ENCODE measurements at regions not wholly inside any gene's neighbourhood (a gene's known extent, or its start where the extent isn't known, plus 50 kb on each side); places are given as distances from the start of the nearest gene placed in this dataset.

DNA sequence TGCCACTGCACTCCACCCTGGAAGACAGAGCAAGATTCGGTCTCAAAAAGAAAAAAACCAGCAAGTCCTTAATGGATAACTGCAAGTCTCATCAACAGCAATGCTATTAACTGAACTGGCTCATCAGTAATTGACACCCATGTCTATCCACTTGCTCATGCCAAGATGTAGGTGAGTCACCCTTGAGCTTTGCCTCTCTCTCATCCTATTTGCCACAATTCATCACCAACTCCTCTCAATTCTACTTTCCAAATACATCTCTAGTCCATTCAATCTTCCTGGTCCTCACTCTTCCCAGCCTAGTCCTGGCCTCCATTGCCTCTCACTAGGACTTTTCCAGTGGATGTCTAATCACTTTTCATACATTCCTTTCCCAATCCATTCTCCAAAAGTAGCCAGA, 103.7 kb upstream of the PRMT6 start:
- no peak overlapping the region for H3K27ac Mint-ChIP-seq
- no peaks in the 10 kb centered on the region for H3K4me1 Mint-ChIP-seq (ENCODE audit: low read depth)
- H3K4me3 Mint-ChIP-seq: no peak overlapping the region
- H3K27me3 Mint-ChIP-seq (ENCODE audit: low read depth): no peaks in the 10 kb centered on the region
- H3K9me3 Mint-ChIP-seq: no peaks in the 10 kb centered on the region
- H3K36me3 Mint-ChIP-seq (ENCODE audit: low read depth): no peaks in the 10 kb centered on the region
- no peak for DNase-seq (ENCODE audit: low spot score)

DNA sequence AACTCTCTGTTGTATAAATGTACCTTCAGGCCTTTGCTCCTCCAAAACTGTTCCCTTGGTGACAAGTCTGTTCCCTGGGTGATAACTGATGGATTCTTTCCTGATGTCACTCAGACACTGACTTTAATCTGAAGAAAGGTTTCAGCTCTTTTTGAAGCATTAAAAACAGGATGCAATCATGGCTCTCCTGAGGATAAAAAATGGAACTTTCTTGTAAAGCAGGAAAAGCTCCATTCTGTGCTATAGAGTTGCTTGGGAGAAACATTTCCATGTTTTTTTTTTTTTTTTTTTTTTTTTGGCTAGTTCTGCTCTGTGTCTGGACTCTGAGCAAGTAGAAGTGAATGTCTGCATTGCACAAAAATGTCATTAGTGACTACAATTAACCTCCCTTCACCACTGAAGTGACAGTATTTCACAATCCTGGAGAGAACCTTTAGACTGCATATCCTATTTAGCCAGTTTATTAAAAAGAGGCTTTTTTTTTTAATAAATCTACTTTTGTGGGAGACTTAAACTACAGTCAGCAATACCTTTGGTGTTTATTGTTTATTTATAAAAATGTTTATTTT, 101.7 kb upstream of the PRMT6 start:
- DNase-seq (ENCODE audit: low spot score): no peak
- Mint-ChIP-seq H3K36me3 (ENCODE audit: low read depth) (no peaks in the 10 kb centered on the region), H3K9me3 (no peaks in the 10 kb centered on the region), H3K27me3 (ENCODE audit: low read depth) (no peaks in the 10 kb centered on the region), H3K4me1 (ENCODE audit: low read depth) (no peaks in the 10 kb centered on the region), H3K27ac (no peak overlapping the region), H3K4me3 (no peak overlapping the region)

DNA sequence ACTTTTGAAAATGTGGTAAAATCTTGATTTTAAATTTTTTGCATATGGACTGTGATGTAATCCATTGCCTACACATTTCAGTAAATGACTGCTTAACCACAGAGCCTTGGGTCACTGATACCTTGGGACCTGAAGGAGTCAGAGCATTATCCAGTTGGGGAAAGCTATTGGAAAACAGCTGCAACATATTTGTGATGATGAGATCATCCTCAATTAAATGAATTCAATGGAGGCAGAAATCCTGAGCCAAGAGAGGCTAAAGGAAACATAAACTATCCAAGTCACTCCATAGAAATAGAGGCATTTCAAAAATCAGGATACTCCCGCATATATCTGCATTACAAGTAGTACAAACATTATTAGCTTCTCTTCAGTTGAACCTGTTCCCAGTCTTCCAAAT, 99.8 kb upstream of the PRMT6 start:
- DNase-seq (ENCODE audit: low spot score): no peak
- H3K4me1 Mint-ChIP-seq (ENCODE audit: low read depth): no peaks in the 10 kb centered on the region
- no peaks in the 10 kb centered on the region for H3K36me3 Mint-ChIP-seq (ENCODE audit: low read depth)
- H3K27me3 Mint-ChIP-seq (ENCODE audit: low read depth): no peaks in the 10 kb centered on the region
- H3K9me3 Mint-ChIP-seq: no peaks in the 10 kb centered on the region
- H3K27ac Mint-ChIP-seq: no peak overlapping the region
- no peak overlapping the region for H3K4me3 Mint-ChIP-seq

DNA sequence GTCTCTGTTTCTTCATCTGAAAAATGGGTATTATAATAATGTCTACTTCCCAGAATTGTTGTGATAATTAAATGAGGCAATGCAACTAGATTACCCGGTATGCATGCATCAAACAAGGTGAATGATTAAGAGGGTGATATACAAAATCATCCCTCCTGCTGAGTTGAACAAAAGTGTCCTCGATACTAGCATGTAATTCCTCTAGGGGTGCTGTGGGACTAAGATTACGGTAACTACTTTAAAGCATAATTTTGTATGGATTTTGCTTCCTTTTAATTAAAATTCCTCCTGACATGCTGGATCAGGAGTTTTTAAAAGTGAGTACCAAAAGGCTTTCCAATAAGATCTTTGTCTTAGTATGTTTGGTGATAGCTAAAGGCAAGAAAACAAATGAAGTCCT, 98.7 kb upstream of the PRMT6 start:
- H3K4me3 Mint-ChIP-seq: no peak overlapping the region
- no peaks in the 10 kb centered on the region for H3K9me3 Mint-ChIP-seq
- H3K27ac Mint-ChIP-seq: no peak overlapping the region
- H3K36me3 Mint-ChIP-seq (ENCODE audit: low read depth): no peaks in the 10 kb centered on the region
- no peaks in the 10 kb centered on the region for H3K27me3 Mint-ChIP-seq (ENCODE audit: low read depth)
- DNase-seq (ENCODE audit: low spot score): no peak
- no peaks in the 10 kb centered on the region for H3K4me1 Mint-ChIP-seq (ENCODE audit: low read depth)

DNA sequence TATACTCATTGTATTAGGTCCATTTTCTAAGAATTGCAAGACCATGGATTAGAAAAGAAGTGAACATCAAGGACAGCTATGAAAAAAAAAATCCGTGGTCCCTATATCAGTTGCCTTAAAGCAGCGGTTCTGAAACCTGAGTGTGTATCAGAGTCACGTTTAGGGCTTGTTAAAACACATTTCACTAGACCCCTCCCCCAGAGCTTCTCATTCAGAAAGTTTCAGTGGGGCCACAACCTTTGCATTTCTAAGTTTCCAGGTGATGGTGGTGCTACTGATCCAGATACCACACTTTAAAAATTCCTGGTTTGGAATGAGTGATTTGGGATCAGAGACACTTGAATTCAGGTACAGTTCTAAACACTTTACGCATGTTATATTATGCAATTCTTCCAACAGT, 96.1 kb upstream of the PRMT6 start:
- H3K9me3 Mint-ChIP-seq: no peaks in the 10 kb centered on the region
- no peaks in the 10 kb centered on the region for H3K36me3 Mint-ChIP-seq (ENCODE audit: low read depth)
- no peaks in the 10 kb centered on the region for H3K4me1 Mint-ChIP-seq (ENCODE audit: low read depth)
- no peak for DNase-seq (ENCODE audit: low spot score)
- H3K4me3 Mint-ChIP-seq: no peak overlapping the region
- no peaks in the 10 kb centered on the region for H3K27me3 Mint-ChIP-seq (ENCODE audit: low read depth)
- H3K27ac Mint-ChIP-seq: no peak overlapping the region

DNA sequence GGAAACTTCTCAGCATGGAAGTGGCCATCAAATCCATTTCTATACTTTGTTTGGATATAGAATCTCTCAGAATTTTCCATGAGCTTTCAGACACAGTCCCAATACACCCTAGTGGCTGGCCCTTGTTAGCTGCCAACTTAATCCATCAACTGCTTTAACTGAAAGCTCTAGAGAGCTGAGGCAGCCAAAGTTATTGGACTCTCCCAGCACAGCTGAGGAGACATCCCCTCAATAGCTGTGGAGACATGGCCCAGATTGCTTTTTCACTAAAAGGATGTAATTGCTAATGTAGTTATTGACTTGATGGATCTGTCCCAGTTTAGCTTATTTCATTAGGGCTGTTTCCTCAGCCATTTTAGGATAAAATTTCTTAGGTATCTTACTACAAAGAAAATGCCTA, 94.8 kb upstream of the PRMT6 start:
- Mint-ChIP-seq H3K4me1 (ENCODE audit: low read depth) (no peaks in the 10 kb centered on the region), H3K27ac (no peak overlapping the region), H3K9me3 (no peaks in the 10 kb centered on the region), H3K4me3 (no peak overlapping the region), H3K36me3 (ENCODE audit: low read depth) (no peaks in the 10 kb centered on the region), H3K27me3 (ENCODE audit: low read depth) (no peaks in the 10 kb centered on the region)
- DNase-seq (ENCODE audit: low spot score): no peak

DNA sequence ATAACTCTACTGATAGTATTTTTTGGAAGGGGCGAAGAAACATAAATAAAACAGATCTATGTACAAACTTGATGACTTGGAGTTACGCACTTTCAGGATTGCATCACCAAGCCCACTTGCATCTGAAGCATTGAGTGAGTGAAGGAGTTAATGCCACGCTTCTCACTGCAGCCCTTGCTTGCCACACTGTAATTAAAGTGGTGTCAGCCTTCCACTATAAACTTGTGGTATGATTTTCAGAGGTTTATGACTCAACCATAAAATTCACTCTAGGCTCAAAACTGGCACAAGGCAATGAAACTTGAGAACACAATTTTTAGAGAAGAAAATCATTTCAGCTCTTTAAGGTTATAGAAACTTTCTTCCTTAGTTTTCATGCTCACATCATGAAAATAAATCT, 93.9 kb upstream of the PRMT6 start:
- Mint-ChIP-seq H3K27ac (no peak overlapping the region), H3K4me3 (no peak overlapping the region), H3K4me1 (ENCODE audit: low read depth) (no peaks in the 10 kb centered on the region), H3K9me3 (no peaks in the 10 kb centered on the region), H3K27me3 (ENCODE audit: low read depth) (no peaks in the 10 kb centered on the region), H3K36me3 (ENCODE audit: low read depth) (no peaks in the 10 kb centered on the region)
- DNase-seq (ENCODE audit: low spot score): no peak

DNA sequence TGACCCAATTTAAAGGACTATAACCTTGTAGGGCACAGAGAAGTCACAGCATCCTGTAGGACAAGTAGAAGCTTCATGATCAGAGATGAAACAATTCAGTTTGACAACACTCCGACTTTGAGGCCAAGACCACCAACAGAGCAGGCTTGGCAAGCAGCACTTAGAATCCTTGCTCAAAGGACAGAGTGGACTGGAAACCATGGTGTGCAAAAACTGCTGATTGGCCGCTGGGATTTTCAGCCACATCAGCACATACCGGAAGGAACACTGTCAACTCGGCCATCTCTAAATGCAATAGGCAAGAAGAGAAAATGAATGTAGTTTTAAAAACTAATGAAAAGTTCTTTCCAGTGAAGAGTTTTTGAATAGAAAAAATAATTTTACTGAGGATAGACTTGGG, 92.0 kb upstream of the PRMT6 start:
- H3K36me3 Mint-ChIP-seq (ENCODE audit: low read depth): no peaks in the 10 kb centered on the region
- no peaks in the 10 kb centered on the region for H3K27me3 Mint-ChIP-seq (ENCODE audit: low read depth)
- H3K27ac Mint-ChIP-seq: no peak overlapping the region
- no peaks in the 10 kb centered on the region for H3K9me3 Mint-ChIP-seq
- no peaks in the 10 kb centered on the region for H3K4me1 Mint-ChIP-seq (ENCODE audit: low read depth)
- no peak for DNase-seq (ENCODE audit: low spot score)
- no peak overlapping the region for H3K4me3 Mint-ChIP-seq

DNA sequence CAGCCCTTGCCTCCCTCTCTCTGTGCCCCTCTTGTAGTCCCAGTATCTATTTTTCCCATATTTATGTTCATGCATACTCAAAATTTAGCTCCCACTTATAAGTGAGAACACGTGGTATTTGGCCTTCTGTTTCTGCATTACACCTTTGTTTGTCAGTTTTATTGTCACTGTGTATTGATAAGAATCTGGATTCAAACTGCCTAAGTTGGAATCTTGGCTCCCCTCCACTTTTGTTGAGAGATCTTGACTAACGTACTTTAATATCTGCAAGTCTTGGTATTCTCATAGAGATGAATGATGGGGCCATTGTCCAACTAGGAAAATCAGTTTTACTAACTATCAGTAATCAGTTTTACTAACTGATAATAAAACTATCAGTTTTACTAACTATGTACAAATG, 87.8 kb upstream of the PRMT6 start:
- Mint-ChIP-seq H3K4me1 (ENCODE audit: low read depth) (no peaks in the 10 kb centered on the region), H3K27me3 (ENCODE audit: low read depth) (no peaks in the 10 kb centered on the region), H3K4me3 (no peak overlapping the region), H3K9me3 (no peaks in the 10 kb centered on the region), H3K36me3 (ENCODE audit: low read depth) (no peaks in the 10 kb centered on the region), H3K27ac (no peak overlapping the region)
- no peak for DNase-seq (ENCODE audit: low spot score)

DNA sequence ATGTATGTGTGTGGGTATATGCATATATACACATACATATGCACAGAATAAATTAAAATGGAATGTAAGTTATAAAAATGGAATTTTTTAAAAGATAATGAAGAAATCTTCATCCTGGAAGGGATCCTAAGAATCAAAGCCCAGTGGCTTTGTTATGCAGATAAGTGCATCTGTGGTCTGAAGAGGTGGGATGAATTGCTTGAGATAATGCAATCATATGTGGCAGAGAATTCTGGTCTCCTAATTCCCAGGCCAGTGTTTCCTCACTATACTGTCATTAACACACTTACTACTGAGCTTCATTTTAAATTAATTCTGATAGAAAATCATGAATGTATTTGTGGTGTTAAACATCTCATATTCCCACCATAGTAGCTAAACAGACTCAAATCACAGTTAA, 86.7 kb upstream of the PRMT6 start:
- no peak overlapping the region for H3K4me3 Mint-ChIP-seq
- H3K36me3 Mint-ChIP-seq (ENCODE audit: low read depth): no peaks in the 10 kb centered on the region

DNA sequence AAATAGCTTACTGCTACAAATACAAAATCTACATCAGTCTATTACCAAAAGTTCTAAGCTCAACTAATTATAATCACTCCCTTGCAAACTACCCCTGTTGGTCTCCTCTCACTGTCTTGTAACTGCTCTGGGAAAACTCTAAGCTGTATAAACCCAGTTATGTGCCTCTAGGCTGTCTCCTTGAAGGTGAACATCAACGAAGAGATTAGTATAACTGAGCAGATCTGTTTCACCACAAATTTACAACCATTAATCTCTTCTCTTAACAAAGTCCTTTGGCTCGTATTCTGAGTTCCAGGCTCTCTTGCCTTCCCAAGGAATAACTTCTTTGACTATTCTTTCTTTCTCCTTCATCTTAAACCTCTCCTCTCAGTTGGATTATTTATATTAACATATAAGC, 84.4 kb upstream of the PRMT6 start:
- no peak for DNase-seq (ENCODE audit: low spot score)
- no peaks in the 10 kb centered on the region for H3K4me1 Mint-ChIP-seq (ENCODE audit: low read depth)
- no peaks in the 10 kb centered on the region for H3K36me3 Mint-ChIP-seq (ENCODE audit: low read depth)
- H3K4me3 Mint-ChIP-seq: no peak overlapping the region
- H3K27me3 Mint-ChIP-seq (ENCODE audit: low read depth): no peaks in the 10 kb centered on the region
- no peaks in the 10 kb centered on the region for H3K9me3 Mint-ChIP-seq
- H3K27ac Mint-ChIP-seq: no peak overlapping the region

More for the DNA sequence above, 86.7 kb upstream of the PRMT6 start:
- Mint-ChIP-seq H3K4me1 (ENCODE audit: low read depth) (no peaks in the 10 kb centered on the region), H3K27ac (no peak overlapping the region), H3K9me3 (no peaks in the 10 kb centered on the region), H3K27me3 (ENCODE audit: low read depth) (no peaks in the 10 kb centered on the region)
- DNase-seq (ENCODE audit: low spot score): no peak

DNA sequence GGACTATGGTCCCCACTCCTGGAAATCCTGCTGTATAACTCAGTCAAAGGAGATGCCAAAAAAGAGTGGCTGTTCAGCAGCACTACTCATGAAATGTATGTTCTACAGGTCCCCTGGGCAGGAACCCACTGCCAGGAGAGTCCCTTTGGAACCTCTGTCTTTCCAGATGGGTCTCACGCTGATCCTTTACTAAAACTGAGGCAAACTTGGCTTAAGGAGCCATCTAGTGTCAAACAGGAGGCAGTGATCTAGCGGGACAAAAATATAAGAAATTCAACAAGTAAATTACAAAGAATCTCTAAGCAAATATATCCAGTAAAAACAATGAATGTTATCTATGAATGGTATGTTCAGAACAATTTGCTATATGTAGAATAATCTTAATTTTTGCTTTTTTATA, 80.5 kb upstream of the PRMT6 start:
- Mint-ChIP-seq H3K27me3 (ENCODE audit: low read depth) (no peaks in the 10 kb centered on the region), H3K4me3 (no peak overlapping the region), H3K9me3 (no peaks in the 10 kb centered on the region), H3K27ac (no peak overlapping the region), H3K4me1 (ENCODE audit: low read depth) (no peaks in the 10 kb centered on the region), H3K36me3 (ENCODE audit: low read depth) (no peaks in the 10 kb centered on the region)
- DNase-seq (ENCODE audit: low spot score): no peak

DNA sequence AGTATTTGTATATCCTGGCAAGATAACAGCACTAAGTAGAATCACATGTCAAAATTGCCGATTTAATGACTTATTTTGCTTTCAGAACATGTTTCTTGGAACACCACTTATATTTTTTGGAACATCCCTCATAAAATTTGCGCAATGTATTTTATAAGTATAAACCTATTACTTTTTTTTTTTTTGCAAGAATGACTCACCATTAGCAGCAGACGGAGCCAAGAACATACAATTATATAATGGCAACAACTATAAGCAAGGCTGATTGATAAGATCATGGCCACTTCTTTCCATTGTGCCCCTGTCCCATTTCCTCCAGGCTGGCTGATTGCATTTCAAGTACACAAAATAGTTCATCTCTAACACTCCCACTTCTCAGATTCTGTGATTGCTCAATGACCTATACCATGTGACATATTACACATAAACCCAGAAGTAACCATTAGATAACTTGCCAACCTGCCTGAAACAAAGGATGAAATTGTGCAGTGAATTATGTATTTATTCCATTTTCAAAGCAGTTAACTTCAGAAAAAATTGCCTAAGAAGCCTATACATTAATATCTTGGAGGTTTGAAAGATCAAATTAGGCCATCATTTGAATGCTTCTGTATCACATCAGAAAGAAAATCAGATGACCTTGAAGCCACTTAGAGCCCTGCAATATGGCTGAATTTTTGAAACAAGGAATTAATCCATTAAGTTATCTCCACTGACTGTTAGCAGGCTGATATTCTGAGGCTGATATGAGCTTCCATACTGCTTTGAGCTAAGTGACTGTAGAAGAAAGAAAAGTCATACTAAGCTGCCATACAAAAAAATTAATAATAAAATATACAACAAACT, 77.8 kb upstream of the PRMT6 start:
- H3K36me3 Mint-ChIP-seq (ENCODE audit: low read depth): no peaks in the 10 kb centered on the region
- DNase-seq (ENCODE audit: low spot score): no peak
- H3K4me1 Mint-ChIP-seq (ENCODE audit: low read depth): no peaks in the 10 kb centered on the region
- H3K4me3 Mint-ChIP-seq: no peak overlapping the region
- H3K27ac Mint-ChIP-seq: no peak overlapping the region
- no peaks in the 10 kb centered on the region for H3K27me3 Mint-ChIP-seq (ENCODE audit: low read depth)
- H3K9me3 Mint-ChIP-seq: no peaks in the 10 kb centered on the region

DNA sequence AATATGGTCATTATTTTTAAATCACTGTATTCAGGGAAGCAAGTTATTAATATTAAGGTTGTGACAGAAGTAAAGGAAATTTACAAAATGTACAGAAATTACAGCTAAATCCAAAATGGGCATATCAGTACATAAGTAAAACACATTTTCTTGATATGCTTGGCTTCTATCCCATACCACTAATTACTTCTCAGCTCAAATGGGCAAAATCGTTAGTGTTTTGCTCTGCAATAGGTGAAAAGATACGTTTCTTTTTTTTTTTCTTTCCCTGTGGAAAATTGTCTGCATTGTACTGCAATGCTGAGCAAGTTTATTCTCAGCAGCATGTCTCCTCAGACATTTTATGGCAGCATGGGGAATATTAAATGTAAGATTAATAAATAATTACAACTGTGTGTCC, 77.1 kb upstream of the PRMT6 start:
- no peaks in the 10 kb centered on the region for H3K27me3 Mint-ChIP-seq (ENCODE audit: low read depth)
- H3K36me3 Mint-ChIP-seq (ENCODE audit: low read depth): no peaks in the 10 kb centered on the region
- no peak overlapping the region for H3K4me3 Mint-ChIP-seq
- no peaks in the 10 kb centered on the region for H3K4me1 Mint-ChIP-seq (ENCODE audit: low read depth)
- no peak for DNase-seq (ENCODE audit: low spot score)
- H3K27ac Mint-ChIP-seq: no peak overlapping the region
- no peaks in the 10 kb centered on the region for H3K9me3 Mint-ChIP-seq

DNA sequence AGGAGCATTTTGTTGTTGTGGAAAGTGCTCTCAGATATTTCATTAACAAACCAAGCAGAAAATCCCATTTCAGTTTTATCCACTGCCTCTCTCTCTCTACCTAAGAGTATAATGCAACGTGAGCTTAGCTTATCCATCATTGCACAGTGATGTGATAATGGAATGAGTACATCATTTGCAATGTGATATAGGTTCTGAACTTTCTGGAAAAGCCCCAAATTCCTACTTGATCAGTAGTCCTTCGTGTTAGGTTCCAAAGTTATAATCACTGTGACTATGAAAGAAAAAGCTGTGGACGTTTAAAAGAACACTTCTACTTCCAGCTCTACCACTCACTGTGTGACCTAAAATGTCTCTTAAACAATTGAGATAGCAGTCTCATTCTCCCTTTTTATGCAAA, 76.4 kb upstream of the PRMT6 start:
- Mint-ChIP-seq H3K27ac (no peak overlapping the region), H3K9me3 (no peaks in the 10 kb centered on the region), H3K36me3 (ENCODE audit: low read depth) (no peaks in the 10 kb centered on the region), H3K4me3 (no peak overlapping the region), H3K4me1 (ENCODE audit: low read depth) (no peaks in the 10 kb centered on the region), H3K27me3 (ENCODE audit: low read depth) (no peaks in the 10 kb centered on the region)
- DNase-seq (ENCODE audit: low spot score): no peak

Measured in T-helper 2 cell treated with Interferon-gamma antibody and Interleukin-4, amounts not matched to agents 5 μg/mL and 100 μg/mL, for 36 hours (primary cell).